GM12878 (cell line): ENCODE measurements at regions not wholly inside any gene's neighbourhood (a gene's known extent, or its start where the extent isn't known, plus 50 kb on each side); places are given as distances from the start of the nearest gene placed in this dataset.

ENCODE experiments used
- ATAC-seq: fragments of 200-7000 bp; cut with Tn5 transposase; 3 replicates; pipeline ENCODE4 v1.9.1; 2020; ENCODE audit warnings: mild to moderate bottlenecking, moderate library complexity
- BruUV-seq: library from RNA; stranded (reverse); fragments of 400-500 nt; replicated peaks from 2 replicates; lab custom pipeline; 2021; lab: Mats Ljungman, UMichigan
- CTCF ChIA-PET: fragments of 300-600 bp; sonication (Branson Sonifier 250); formaldehyde crosslinking; extraction: SDS; loops from one replicate; lab custom pipeline; 2021; ENCODE audit warnings: inconsistent platforms; lab: Yijun Ruan, JAX
- POLR2A ChIA-PET: fragments of 350-600 bp; formaldehyde crosslinking; extraction: SDS; loops from one replicate; lab custom pipeline; 2021; ENCODE audit warnings: inconsistent platforms; lab: Charles Lee
- RAD21 ChIA-PET: fragments of 300-600 bp; sonication (Branson Sonifier 250); formaldehyde crosslinking; loops from one replicate; lab custom pipeline; 2023; ENCODE audit warnings: antibody characterized with exemption; ENCODE audit not compliant: unreplicated experiment; lab: Charles Lee
- SMC1A ChIA-PET: fragments of 300-600 bp; sonication (Branson Sonifier 250); formaldehyde crosslinking; loops from one replicate; lab custom pipeline; 2023; ENCODE audit not compliant: unreplicated experiment, uncharacterized antibody; lab: Charles Lee
- DNase-seq: peaks from one replicate; pipeline ENCODE4 v3.0.0-alpha.2; 2011; ENCODE audit warnings: low read depth, low spot score
- FAIRE-seq: peaks from 3 replicates; lab custom pipeline; 2011; peaks lifted over from hg19 to GRCh38; lab: Jason Lieb, UNC
- H2AFZ ChIP-seq: 2 replicates; pipeline ENCODE4 v1.6.0; 2011; ENCODE audit warnings: low read depth, low read length, control low read depth; ENCODE audit not compliant: control insufficient read depth
- H3K27ac ChIP-seq: 2 replicates; pipeline ENCODE4 v1.5.1; 2011; ENCODE audit warnings: control low read depth; ENCODE audit not compliant: control insufficient read depth, insufficient read depth
- H3K27me3 ChIP-seq, 2 experiments: replicated peaks in 1 of 2; 2 replicates each; pipeline versions ENCODE4 v1.6.0 to v1.6.1; 2011; ENCODE audit warnings: low read length in 1 of 2; ENCODE audit not compliant: control insufficient read depth in 2 of 2, insufficient read depth in 2 of 2
- H3K36me3 ChIP-seq, 2 experiments: 2 replicates each; pipeline ENCODE4 v1.5.1; 2011; ENCODE audit warnings: low read length in 1 of 2; ENCODE audit not compliant: control insufficient read depth in 2 of 2, insufficient read depth in 2 of 2
- H3K4me1 ChIP-seq: 2 replicates; pipeline ENCODE4 v1.6.1; 2011; ENCODE audit warnings: mild to moderate bottlenecking, low read length, moderate library complexity, mixed read lengths; ENCODE audit not compliant: control insufficient read depth, insufficient read depth
- H3K4me2 ChIP-seq: 2 replicates; pipeline ENCODE4 v1.6.0; 2011; ENCODE audit warnings: control low read depth; ENCODE audit not compliant: control insufficient read depth, insufficient read depth
- H3K4me3 ChIP-seq: fragments of 200-600 bp; sonication (generic); 2 replicates; pipeline ENCODE4 v1.5.1; 2016
- H3K79me2 ChIP-seq: 2 replicates; pipeline ENCODE4 v1.6.0; 2011; ENCODE audit warnings: low read length; ENCODE audit not compliant: control insufficient read depth, insufficient read depth
- H3K9ac ChIP-seq: 2 replicates; pipeline ENCODE4 v1.8.0; 2011; ENCODE audit warnings: low read length, control low read depth, mixed read lengths; ENCODE audit not compliant: control insufficient read depth, insufficient read depth
- H3K9me3 ChIP-seq: replicated peaks from 3 replicates; pipeline ENCODE4 v1.5.1; 2011; ENCODE audit warnings: mild to moderate bottlenecking, low read length; ENCODE audit not compliant: control insufficient read depth, insufficient read depth
- H4K20me1 ChIP-seq: 2 replicates; pipeline ENCODE4 v1.6.0; 2011; ENCODE audit not compliant: control insufficient read depth, insufficient read depth
- IRF5 ChIP-seq: fragments of 450-650 bp; IDR thresholded peaks from 2 replicates; pipeline ENCODE4 v1.6.1; 2017; ENCODE audit warnings: borderline replicate concordance
- PBX3 ChIP-seq: IDR thresholded peaks from 2 replicates; pipeline ENCODE4 v1.6.1; 2011; ENCODE audit warnings: mild to moderate bottlenecking, low read depth, low read length, moderate library complexity; ENCODE audit not compliant: insufficient replicate concordance
- REST ChIP-seq: IDR thresholded peaks from 2 replicates; pipeline ENCODE4 v1.6.1; 2012; ENCODE audit warnings: mild to moderate bottlenecking, low read depth, low read length
- SP1 ChIP-seq: IDR thresholded peaks from one replicate; pipeline ENCODE4 v1.6.1; 2011; ENCODE audit warnings: low read depth, low read length
- SUPT20H ChIP-seq: IDR thresholded peaks from 2 replicates; pipeline ENCODE4 v1.6.1; 2011; ENCODE audit warnings: low read depth, mild to moderate bottlenecking, low read length, moderate library complexity, borderline replicate concordance; ENCODE audit not compliant: control insufficient read depth
- ZNF207 ChIP-seq: fragments of 450-650 bp; IDR thresholded peaks from 2 replicates; pipeline ENCODE4 v1.6.1; 2014; ENCODE audit warnings: antibody characterized with exemption, mild to moderate bottlenecking, borderline replicate concordance
- ZNF24 ChIP-seq: fragments of 450-650 bp; IDR thresholded peaks from 2 replicates; pipeline ENCODE4 v1.6.1; 2017; ENCODE audit warnings: antibody characterized with exemption, mild to moderate bottlenecking
- in situ Hi-C: fragments of 300-500 bp; cut with MboI; formaldehyde crosslinking; loops from 9 replicates; pipeline ENCODE4 v1.14.3; 2018; ENCODE audit warnings: mixed read lengths
- intact Hi-C: fragments of 100-400 bp; cut with micrococcal nuclease; formaldehyde crosslinking; loops from one replicate; pipeline ENCODE4 v1.14.2; 2022; ENCODE audit not compliant: unreplicated experiment

- TF ChIP-seq REST (no peak), ZNF24 (no peak)
Observed at GRCh38 chr6:93644611-93645010, 225.3 kb upstream of the EPHA7 start (continued).

- no TSS peak for BruUV-seq
- ChIA-PET POLR2A (no interaction called here), CTCF (no interaction called here), SMC1A (no interaction called here), RAD21 (no interaction called here)
- TF ChIP-seq REST (no peak), ZNF207 (no peak), SP1 (no peak), PBX3 (no peak), IRF5 (no peak), SUPT20H (no peak)
- H3K4me1 ChIP-seq, result no peaks in the 10 kb centered on the region
- no peak overlapping the region for H3K9ac ChIP-seq
- no peak for DNase-seq
- H3K79me2 ChIP-seq, result no peaks in the 10 kb centered on the region
- no peak overlapping the region for H3K27ac ChIP-seq
- in situ Hi-C loops (no loop called here), intact Hi-C loops (no loop called here)
- H3K36me3 ChIP-seq, result no peaks in the 10 kb centered on the region
- FAIRE-seq, result no peak
- no peaks in the 10 kb centered on the region for H3K27me3 ChIP-seq
- no peak overlapping the region for H3K4me2 ChIP-seq
- no peak overlapping the region for H3K4me3 ChIP-seq
- ATAC-seq, result no peak
- no peak overlapping the region for H2AFZ ChIP-seq
- H3K9me3 ChIP-seq, result no peaks in the 10 kb centered on the region
- H4K20me1 ChIP-seq, result no peaks in the 10 kb centered on the region
Observed at GRCh38 chr6:93639126-93639525, 219.8 kb upstream of the EPHA7 start.
